ENCODE measurements at regions not wholly inside any gene's neighbourhood (a gene's known extent, or its start where the extent isn't known, plus 50 kb on each side); places are given as distances from the start of the nearest gene placed in this dataset.

GRCh38 chr4:4606321-4606720, 64.5 kb upstream of the STX18 start:
- Histone ChIP-seq H3K36me3 (no peaks in the 10 kb centered on the region), H3K27me3 (no peaks in the 10 kb centered on the region), H3K4me1 (no peaks in the 10 kb centered on the region), H3K27ac (no peak overlapping the region), H3K9me3 (no peaks in the 10 kb centered on the region), H3K4me3 (no peak overlapping the region)
- intact Hi-C loops (cut with DNase I; ENCODE audit: low total_unique reads): no loop called here
- DNase-seq: no peak
- TF ChIP-seq CTCF (IDR thresholded peaks at IDR 0.05) (no peak), POLR2A (IDR thresholded peaks at IDR 0.05) (no peak)

GRCh38 chr4:4605849-4606248, 64.0 kb upstream of the STX18 start:
- no peaks in the 10 kb centered on the region for H3K9me3 ChIP-seq
- TF ChIP-seq POLR2A (IDR thresholded peaks at IDR 0.05) (no peak), CTCF (IDR thresholded peaks at IDR 0.05) (no peak)
- H3K4me3 ChIP-seq: no peak overlapping the region
- intact Hi-C loops (cut with DNase I; ENCODE audit: low total_unique reads): no loop called here
- H3K36me3 ChIP-seq: no peaks in the 10 kb centered on the region
- no peaks in the 10 kb centered on the region for H3K4me1 ChIP-seq
- H3K27me3 ChIP-seq: no peaks in the 10 kb centered on the region
- H3K27ac ChIP-seq: no peak overlapping the region
- DNase-seq: no peak

- Histone ChIP-seq H3K4me3 (no peak overlapping the region), H3K4me1 (no peaks in the 10 kb centered on the region), H3K27ac (no peak overlapping the region), H3K9me3 (no peaks in the 10 kb centered on the region), H3K36me3 (no peaks in the 10 kb centered on the region), H3K27me3 (no peaks in the 10 kb centered on the region)
- intact Hi-C loops (cut with DNase I; ENCODE audit: low total_unique reads): no loop called here
- DNase-seq: no peak
- no peak for TF ChIP-seq CTCF (IDR thresholded peaks at IDR 0.05)
- TF ChIP-seq POLR2A (IDR thresholded peaks at IDR 0.05): no peak
Measured at GRCh38 chr4:4603592-4603991, 61.7 kb upstream of the STX18 start.

GRCh38 chr4:4603067-4603466, 61.2 kb upstream of the STX18 start:
- no peaks in the 10 kb centered on the region for H3K9me3 ChIP-seq
- no peaks in the 10 kb centered on the region for H3K27me3 ChIP-seq
- H3K36me3 ChIP-seq: no peaks in the 10 kb centered on the region
- H3K4me1 ChIP-seq: no peaks in the 10 kb centered on the region
- no peak overlapping the region for H3K27ac ChIP-seq
- intact Hi-C loops (cut with DNase I; ENCODE audit: low total_unique reads): no loop called here
- no peak overlapping the region for H3K4me3 ChIP-seq
- DNase-seq: no peak
- TF ChIP-seq CTCF (IDR thresholded peaks at IDR 0.05) (no peak), POLR2A (IDR thresholded peaks at IDR 0.05) (no peak)

- H3K4me3 ChIP-seq: no peak overlapping the region
- H3K36me3 ChIP-seq: no peaks in the 10 kb centered on the region
- TF ChIP-seq POLR2A (IDR thresholded peaks at IDR 0.05) (no peak), CTCF (IDR thresholded peaks at IDR 0.05) (no peak)
- H3K9me3 ChIP-seq: no peaks in the 10 kb centered on the region
- no peak for DNase-seq
- intact Hi-C loops (cut with DNase I; ENCODE audit: low total_unique reads): no loop called here
- no peaks in the 10 kb centered on the region for H3K4me1 ChIP-seq
- H3K27ac ChIP-seq: no peak overlapping the region
- no peaks in the 10 kb centered on the region for H3K27me3 ChIP-seq
Measured at GRCh38 chr4:4602468-4602867, 60.6 kb upstream of the STX18 start.
